ENCODE measurements at regions not wholly inside any gene's neighbourhood (a gene's known extent, or its start where the extent isn't known, plus 50 kb on each side); places are given as distances from the start of the nearest gene placed in this dataset.

- TF ChIP-seq CTCF (IDR thresholded peaks at IDR 0.05; ENCODE audit: insufficient read depth, low read depth, low read length) (no peak), EZH2 (IDR thresholded peaks at IDR 0.05; ENCODE audit: insufficient read depth, low read length) (no peak)
Observed at GRCh38 chr10:86591436-86591835, 62.9 kb upstream of the OPN4 start.

All from astrocyte (in vitro differentiated cells and primary cell).